DOHH2 (cell line): ENCODE measurements at regions not wholly inside any gene's neighbourhood (a gene's known extent, or its start where the extent isn't known, plus 50 kb on each side); places are given as distances from the start of the nearest gene placed in this dataset.
"Not testable (repeated sequence)": the region's sequence is repeated elsewhere in the genome, so short reads cannot be mapped to it uniquely, and the experiment has no call there.

Experiments used
- CTCF ChIP-seq: fragments of 200-600 bp; sonication (generic); IDR thresholded peaks from one replicate; pipeline ENCODE4 v1.5.1; 2014; ENCODE audit warnings: antibody characterized with exemption, mild to moderate bottlenecking, low read depth, low read length; ENCODE audit not compliant: poor library complexity, severe bottlenecking
- EZH2phosphoT487 ChIP-seq: fragments of 200-600 bp; sonication (generic); IDR thresholded peaks from 2 replicates; pipeline ENCODE4 v1.6.1; 2017; ENCODE audit warnings: borderline replicate concordance, mild to moderate bottlenecking, antibody characterized with exemption, low read length, moderate library complexity, mixed read lengths

GRCh38 chr5:85002026-85002425 is 617.3 kb upstream of the EDIL3 start:
- not testable (repeated sequence) for TF ChIP-seq CTCF, EZH2phosphoT487
